ENCODE measurements at regions not wholly inside any gene's neighbourhood (a gene's known extent, or its start where the extent isn't known, plus 50 kb on each side); places are given as distances from the start of the nearest gene placed in this dataset.
"Not testable (repeated sequence)": the region's sequence is repeated elsewhere in the genome, so short reads cannot be mapped to it uniquely, and the experiment has no call there.

- H3K9me3 Mint-ChIP-seq (ENCODE audit: unreplicated experiment) = no peaks in the 10 kb centered on the region
- TF ChIP-seq CTCF (IDR thresholded peaks at IDR 0.05; ENCODE audit: insufficient read depth, low read depth, low read length) (no peak), EZH2 (IDR thresholded peaks at IDR 0.05; ENCODE audit: insufficient read depth, low read length) (no peak)
- no peak overlapping the region for H3K27ac Mint-ChIP-seq (ENCODE audit: unreplicated experiment)
- DNase-seq (ENCODE audit: low read depth) = no peak
- Histone ChIP-seq H3K36me3 (ENCODE audit: insufficient read depth, low read length) (no peaks in the 10 kb centered on the region), H3K27ac (ENCODE audit: low read depth, low read length) (no peak overlapping the region), H4K20me1 (ENCODE audit: insufficient read depth, low read length) (no peaks in the 10 kb centered on the region), H3K4me2 (ENCODE audit: low read length) (no peak overlapping the region), H3K9me3 (ENCODE audit: insufficient read depth, low read depth, low read length) (no peaks in the 10 kb centered on the region), H3K79me2 (ENCODE audit: insufficient read depth, low read length) (no peaks in the 10 kb centered on the region), H3K9ac (ENCODE audit: low read length) (no peak overlapping the region), H3K27me3 (ENCODE audit: insufficient read depth, low read length) (no peaks in the 10 kb centered on the region), H3K4me3 (ENCODE audit: insufficient read depth, low read depth, low read length) (no peak overlapping the region), H3K4me1 (ENCODE audit: insufficient read depth, low read length) (no peaks in the 10 kb centered on the region), H2AFZ (ENCODE audit: low read depth, low read length) (no peak overlapping the region)
- H3K4me1 Mint-ChIP-seq (ENCODE audit: low read depth, unreplicated experiment) = no peaks in the 10 kb centered on the region
- H3K4me3 Mint-ChIP-seq (ENCODE audit: unreplicated experiment) = no peak overlapping the region
- FAIRE-seq = no peak
- H3K36me3 Mint-ChIP-seq (ENCODE audit: low read depth, unreplicated experiment) = no peaks in the 10 kb centered on the region
- H3K27me3 Mint-ChIP-seq (ENCODE audit: low read depth, unreplicated experiment) = no peaks in the 10 kb centered on the region
These were observed 297.6 kb upstream of the INTU start for GRCh38 chr4:127335073-127335620.

GRCh38 chr4:127335732-127336131, 297.0 kb upstream of the INTU start:
- TF ChIP-seq CTCF (IDR thresholded peaks at IDR 0.05; ENCODE audit: insufficient read depth, low read depth, low read length) = no peak
- no peak for TF ChIP-seq EZH2 (IDR thresholded peaks at IDR 0.05; ENCODE audit: insufficient read depth, low read length)

GRCh38 chr4:127343123-127343522, 289.6 kb upstream of the INTU start:
- H3K4me2 ChIP-seq (ENCODE audit: low read length) = not testable (repeated sequence)

More at GRCh38 chr4:127335732-127336131, 297.0 kb upstream of the INTU start:
- Mint-ChIP-seq H3K27ac (ENCODE audit: unreplicated experiment) (no peak overlapping the region), H3K4me1 (ENCODE audit: low read depth, unreplicated experiment) (no peaks in the 10 kb centered on the region), H3K27me3 (ENCODE audit: low read depth, unreplicated experiment) (no peaks in the 10 kb centered on the region), H3K36me3 (ENCODE audit: low read depth, unreplicated experiment) (no peaks in the 10 kb centered on the region), H3K9me3 (ENCODE audit: unreplicated experiment) (no peaks in the 10 kb centered on the region), H3K4me3 (ENCODE audit: unreplicated experiment) (no peak overlapping the region)
- H4K20me1 ChIP-seq (ENCODE audit: insufficient read depth, low read length) = no peaks in the 10 kb centered on the region
- DNase-seq (ENCODE audit: low read depth) (no peak), FAIRE-seq (no peak)
- no peak overlapping the region for H2AFZ ChIP-seq (ENCODE audit: low read depth, low read length)
- H3K9me3 ChIP-seq (ENCODE audit: insufficient read depth, low read depth, low read length) = no peaks in the 10 kb centered on the region
- H3K4me2 ChIP-seq (ENCODE audit: low read length) = no peak overlapping the region
- no peaks in the 10 kb centered on the region for H3K4me1 ChIP-seq (ENCODE audit: insufficient read depth, low read length)
- no peaks in the 10 kb centered on the region for H3K79me2 ChIP-seq (ENCODE audit: insufficient read depth, low read length)
- no peaks in the 10 kb centered on the region for H3K27me3 ChIP-seq (ENCODE audit: insufficient read depth, low read length)
- H3K36me3 ChIP-seq (ENCODE audit: insufficient read depth, low read length) = no peaks in the 10 kb centered on the region
- no peak overlapping the region for H3K9ac ChIP-seq (ENCODE audit: low read length)
- H3K27ac ChIP-seq (ENCODE audit: low read depth, low read length) = no peak overlapping the region
- no peak overlapping the region for H3K4me3 ChIP-seq (ENCODE audit: insufficient read depth, low read depth, low read length)

More at GRCh38 chr4:127343123-127343522, 289.6 kb upstream of the INTU start:
- not testable (repeated sequence) for H3K4me1 ChIP-seq (ENCODE audit: insufficient read depth, low read length); H3K9me3 Mint-ChIP-seq (ENCODE audit: unreplicated experiment); H3K27me3 ChIP-seq (ENCODE audit: insufficient read depth, low read length); H3K36me3 ChIP-seq (ENCODE audit: insufficient read depth, low read length); H3K27ac Mint-ChIP-seq (ENCODE audit: unreplicated experiment); H3K9ac ChIP-seq (ENCODE audit: low read length); H3K9me3 ChIP-seq (ENCODE audit: insufficient read depth, low read depth, low read length); H3K79me2 ChIP-seq (ENCODE audit: insufficient read depth, low read length); H2AFZ ChIP-seq (ENCODE audit: low read depth, low read length); H3K27ac ChIP-seq (ENCODE audit: low read depth, low read length); H3K4me3 ChIP-seq (ENCODE audit: insufficient read depth, low read depth, low read length); H3K27me3 Mint-ChIP-seq (ENCODE audit: low read depth, unreplicated experiment); H3K36me3 Mint-ChIP-seq (ENCODE audit: low read depth, unreplicated experiment); H3K4me3 Mint-ChIP-seq (ENCODE audit: unreplicated experiment); FAIRE-seq; DNase-seq (ENCODE audit: low read depth); H4K20me1 ChIP-seq (ENCODE audit: insufficient read depth, low read length); H3K4me1 Mint-ChIP-seq (ENCODE audit: low read depth, unreplicated experiment)
